ENCODE measurements at regions not wholly inside any gene's neighbourhood (a gene's known extent, or its start where the extent isn't known, plus 50 kb on each side); places are given as distances from the start of the nearest gene placed in this dataset.

DNA sequence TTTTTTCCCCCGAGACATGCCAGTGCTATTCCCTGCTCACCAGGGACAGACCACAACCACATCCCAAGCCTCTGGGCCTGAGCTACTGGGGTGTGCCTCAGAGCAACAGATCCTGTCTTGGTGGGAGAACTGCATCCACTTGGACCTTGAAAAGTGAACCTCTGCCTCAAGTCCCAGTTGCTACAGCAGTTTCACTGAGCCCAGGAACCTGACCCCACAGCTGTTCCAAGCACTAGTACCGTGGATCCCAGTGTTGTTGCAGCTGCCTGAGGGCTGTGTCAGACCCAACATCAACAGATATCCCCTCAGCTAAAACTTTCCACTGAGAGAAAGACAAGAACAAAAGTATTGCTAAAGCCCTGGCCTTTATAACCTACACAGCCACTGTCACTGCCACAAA lies 373.0 kb downstream of the PLPP3 start:
- TF ChIP-seq, protein P1, sequence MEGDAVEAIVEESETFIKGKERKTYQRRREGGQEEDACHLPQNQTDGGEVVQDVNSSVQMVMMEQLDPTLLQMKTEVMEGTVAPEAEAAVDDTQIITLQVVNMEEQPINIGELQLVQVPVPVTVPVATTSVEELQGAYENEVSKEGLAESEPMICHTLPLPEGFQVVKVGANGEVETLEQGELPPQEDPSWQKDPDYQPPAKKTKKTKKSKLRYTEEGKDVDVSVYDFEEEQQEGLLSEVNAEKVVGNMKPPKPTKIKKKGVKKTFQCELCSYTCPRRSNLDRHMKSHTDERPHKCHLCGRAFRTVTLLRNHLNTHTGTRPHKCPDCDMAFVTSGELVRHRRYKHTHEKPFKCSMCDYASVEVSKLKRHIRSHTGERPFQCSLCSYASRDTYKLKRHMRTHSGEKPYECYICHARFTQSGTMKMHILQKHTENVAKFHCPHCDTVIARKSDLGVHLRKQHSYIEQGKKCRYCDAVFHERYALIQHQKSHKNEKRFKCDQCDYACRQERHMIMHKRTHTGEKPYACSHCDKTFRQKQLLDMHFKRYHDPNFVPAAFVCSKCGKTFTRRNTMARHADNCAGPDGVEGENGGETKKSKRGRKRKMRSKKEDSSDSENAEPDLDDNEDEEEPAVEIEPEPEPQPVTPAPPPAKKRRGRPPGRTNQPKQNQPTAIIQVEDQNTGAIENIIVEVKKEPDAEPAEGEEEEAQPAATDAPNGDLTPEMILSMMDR (IDR thresholded peaks at IDR 0.05) = no peak
- TF ChIP-seq POLR2A (IDR thresholded peaks at IDR 0.05) = no peak
